ENCODE measurements at regions not wholly inside any gene's neighbourhood (a gene's known extent, or its start where the extent isn't known, plus 50 kb on each side); places are given as distances from the start of the nearest gene placed in this dataset.

DNA sequence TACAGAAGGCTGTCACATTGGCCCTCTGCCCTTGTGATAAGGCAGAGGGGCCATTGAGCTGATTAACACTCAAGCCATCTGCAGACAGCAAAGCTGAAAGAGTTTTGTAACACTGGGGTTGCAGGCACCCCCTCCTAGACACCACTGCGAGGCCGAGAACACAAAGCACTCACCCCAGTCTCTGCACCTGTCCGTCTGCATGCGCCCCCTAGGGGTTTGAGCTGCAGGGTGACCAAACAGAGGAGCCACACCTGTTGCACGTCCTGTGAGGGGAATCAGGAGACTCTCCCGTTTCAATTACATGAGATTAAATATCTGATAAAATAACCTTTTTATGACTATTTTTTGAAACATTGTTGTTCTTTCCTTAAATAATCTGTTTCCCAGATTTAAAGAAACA lies 1180.4 kb downstream of the CDH9 start:
- TF ChIP-seq, protein P1, sequence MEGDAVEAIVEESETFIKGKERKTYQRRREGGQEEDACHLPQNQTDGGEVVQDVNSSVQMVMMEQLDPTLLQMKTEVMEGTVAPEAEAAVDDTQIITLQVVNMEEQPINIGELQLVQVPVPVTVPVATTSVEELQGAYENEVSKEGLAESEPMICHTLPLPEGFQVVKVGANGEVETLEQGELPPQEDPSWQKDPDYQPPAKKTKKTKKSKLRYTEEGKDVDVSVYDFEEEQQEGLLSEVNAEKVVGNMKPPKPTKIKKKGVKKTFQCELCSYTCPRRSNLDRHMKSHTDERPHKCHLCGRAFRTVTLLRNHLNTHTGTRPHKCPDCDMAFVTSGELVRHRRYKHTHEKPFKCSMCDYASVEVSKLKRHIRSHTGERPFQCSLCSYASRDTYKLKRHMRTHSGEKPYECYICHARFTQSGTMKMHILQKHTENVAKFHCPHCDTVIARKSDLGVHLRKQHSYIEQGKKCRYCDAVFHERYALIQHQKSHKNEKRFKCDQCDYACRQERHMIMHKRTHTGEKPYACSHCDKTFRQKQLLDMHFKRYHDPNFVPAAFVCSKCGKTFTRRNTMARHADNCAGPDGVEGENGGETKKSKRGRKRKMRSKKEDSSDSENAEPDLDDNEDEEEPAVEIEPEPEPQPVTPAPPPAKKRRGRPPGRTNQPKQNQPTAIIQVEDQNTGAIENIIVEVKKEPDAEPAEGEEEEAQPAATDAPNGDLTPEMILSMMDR (IDR thresholded peaks at IDR 0.05): no peak
- no peak for TF ChIP-seq EP300 (IDR thresholded peaks at IDR 0.05)
- no peak for TF ChIP-seq POLR2A (IDR thresholded peaks at IDR 0.05)

All from tibial nerve (tissue), 4 donors.